H1 (cell line): ENCODE measurements at regions not wholly inside any gene's neighbourhood (a gene's known extent, or its start where the extent isn't known, plus 50 kb on each side); places are given as distances from the start of the nearest gene placed in this dataset.

ENCODE experiments used
- ASH2L ChIP-seq: fragments of 200-600, 300-600 bp; sonication (generic); IDR thresholded peaks from one replicate; pipeline ENCODE4 v1.7.1; 2017; ENCODE audit warnings: low read length
- BRCA1 ChIP-seq: IDR thresholded peaks from 2 replicates; pipeline ENCODE4 v1.6.1; 2012; ENCODE audit warnings: low read depth, low read length, improper control_type of control experiment
- EP300 ChIP-seq, 2 experiments: IDR thresholded peaks; 1 replicate in 1 of 2; 2 replicates in 1 of 2; pipeline ENCODE4 v1.6.1; 2011 to 2012; ENCODE audit warnings: low read depth in 2 of 2, low read length in 2 of 2, mild to moderate bottlenecking in 2 of 2, borderline replicate concordance in 1 of 2, inconsistent platforms in 1 of 2, moderate library complexity in 1 of 2
- HDAC6 ChIP-seq: IDR thresholded peaks from one replicate; pipeline ENCODE4 v1.7.1; 2012; ENCODE audit warnings: low read depth, mild to moderate bottlenecking, inconsistent platforms, low read length, moderate library complexity
- KDM4A ChIP-seq: IDR thresholded peaks from one replicate; pipeline ENCODE4 v1.7.1; 2012; ENCODE audit warnings: low read depth, mild to moderate bottlenecking, moderate library complexity, low read length, inconsistent platforms; ENCODE audit not compliant: severe bottlenecking
- PHF8 ChIP-seq: fragments of 200-600 bp; sonication (generic); conservative IDR thresholded peaks from 2 replicates; pipeline ENCODE4 v1.7.1; 2012; ENCODE audit warnings: low read depth, mild to moderate bottlenecking, inconsistent platforms, low read length, moderate library complexity
- POU5F1 ChIP-seq: IDR thresholded peaks from 2 replicates; pipeline ENCODE4 v1.6.1; 2011; ENCODE audit warnings: low read depth, mild to moderate bottlenecking, low read length, moderate library complexity
- RFX5 ChIP-seq: IDR thresholded peaks from 2 replicates; pipeline ENCODE4 v1.6.1; 2011; ENCODE audit warnings: low read depth, low read length, improper control_type of control experiment, borderline replicate concordance
- SIRT6 ChIP-seq: IDR thresholded peaks from one replicate; pipeline ENCODE4 v1.7.1; 2012; ENCODE audit warnings: low read length, inconsistent platforms
- SP4 ChIP-seq: IDR thresholded peaks from 2 replicates; pipeline ENCODE4 v1.6.1; 2012; ENCODE audit warnings: low read length, inconsistent platforms

GRCh38 chr9:12352045-12352315, 341.2 kb upstream of the TYRP1 start (continued):
- TF ChIP-seq EP300 (IDR thresholded peaks at IDR 0.05; ENCODE audit: borderline replicate concordance in 1 of 2, low read depth in 2 of 2, low read length in 2 of 2) (no peak), SIRT6 (no peak), KDM4A (no peak), PHF8 (no peak), SP4 (no peak), POU5F1 (no peak), BRCA1 (no peak), ASH2L (no peak), RFX5 (no peak), HDAC6 (no peak)
- TF ChIP-seq, all 59 proteins: peak for 0
